GM13977 (cell line): ENCODE measurements at regions not wholly inside any gene's neighbourhood (a gene's known extent, or its start where the extent isn't known, plus 50 kb on each side); places are given as distances from the start of the nearest gene placed in this dataset.

Experiments
- DNase-seq: peaks from one replicate; pipeline ENCODE4 v3.0.0; 2012; ENCODE audit warnings: low spot score
- in situ Hi-C: fragments of 300-500 bp; cut with MboI; formaldehyde crosslinking; loops from one replicate; pipeline ENCODE4 v1.12.0; 2022; ENCODE audit warnings: low sequenced_read_pairs, low pct_unique_long_range_greater_than_20kb, mixed read lengths, inconsistent platforms; ENCODE audit not compliant: unreplicated experiment
- TF ChIP-seq, protein P1 (sequence below): IDR thresholded peaks from 2 replicates; pipeline ENCODE4 v1.5.1; 2012; ENCODE audit warnings: mild to moderate bottlenecking, control low read depth; ENCODE audit not compliant: insufficient read depth; ENCODE audit errors: extremely low read depth, missing control alignments

GRCh38 chr22:49551446-49551845 lies 276.2 kb downstream of the BRD1 start:
- DNase-seq, result no peak
- TF ChIP-seq, protein P1, sequence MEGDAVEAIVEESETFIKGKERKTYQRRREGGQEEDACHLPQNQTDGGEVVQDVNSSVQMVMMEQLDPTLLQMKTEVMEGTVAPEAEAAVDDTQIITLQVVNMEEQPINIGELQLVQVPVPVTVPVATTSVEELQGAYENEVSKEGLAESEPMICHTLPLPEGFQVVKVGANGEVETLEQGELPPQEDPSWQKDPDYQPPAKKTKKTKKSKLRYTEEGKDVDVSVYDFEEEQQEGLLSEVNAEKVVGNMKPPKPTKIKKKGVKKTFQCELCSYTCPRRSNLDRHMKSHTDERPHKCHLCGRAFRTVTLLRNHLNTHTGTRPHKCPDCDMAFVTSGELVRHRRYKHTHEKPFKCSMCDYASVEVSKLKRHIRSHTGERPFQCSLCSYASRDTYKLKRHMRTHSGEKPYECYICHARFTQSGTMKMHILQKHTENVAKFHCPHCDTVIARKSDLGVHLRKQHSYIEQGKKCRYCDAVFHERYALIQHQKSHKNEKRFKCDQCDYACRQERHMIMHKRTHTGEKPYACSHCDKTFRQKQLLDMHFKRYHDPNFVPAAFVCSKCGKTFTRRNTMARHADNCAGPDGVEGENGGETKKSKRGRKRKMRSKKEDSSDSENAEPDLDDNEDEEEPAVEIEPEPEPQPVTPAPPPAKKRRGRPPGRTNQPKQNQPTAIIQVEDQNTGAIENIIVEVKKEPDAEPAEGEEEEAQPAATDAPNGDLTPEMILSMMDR, result no peak
- in situ Hi-C loops, result no loop called here

- in situ Hi-C loops, result no loop called here
- DNase-seq, result no peak
- TF ChIP-seq, protein P1, result no peak
These were observed 276.8 kb downstream of the BRD1 start for GRCh38 chr22:49550766-49551362.

- in situ Hi-C loops, result no loop called here
- DNase-seq, result no peak
- TF ChIP-seq, protein P1, result no peak
These were observed 277.6 kb downstream of the BRD1 start for GRCh38 chr22:49550141-49550430.

DNA sequence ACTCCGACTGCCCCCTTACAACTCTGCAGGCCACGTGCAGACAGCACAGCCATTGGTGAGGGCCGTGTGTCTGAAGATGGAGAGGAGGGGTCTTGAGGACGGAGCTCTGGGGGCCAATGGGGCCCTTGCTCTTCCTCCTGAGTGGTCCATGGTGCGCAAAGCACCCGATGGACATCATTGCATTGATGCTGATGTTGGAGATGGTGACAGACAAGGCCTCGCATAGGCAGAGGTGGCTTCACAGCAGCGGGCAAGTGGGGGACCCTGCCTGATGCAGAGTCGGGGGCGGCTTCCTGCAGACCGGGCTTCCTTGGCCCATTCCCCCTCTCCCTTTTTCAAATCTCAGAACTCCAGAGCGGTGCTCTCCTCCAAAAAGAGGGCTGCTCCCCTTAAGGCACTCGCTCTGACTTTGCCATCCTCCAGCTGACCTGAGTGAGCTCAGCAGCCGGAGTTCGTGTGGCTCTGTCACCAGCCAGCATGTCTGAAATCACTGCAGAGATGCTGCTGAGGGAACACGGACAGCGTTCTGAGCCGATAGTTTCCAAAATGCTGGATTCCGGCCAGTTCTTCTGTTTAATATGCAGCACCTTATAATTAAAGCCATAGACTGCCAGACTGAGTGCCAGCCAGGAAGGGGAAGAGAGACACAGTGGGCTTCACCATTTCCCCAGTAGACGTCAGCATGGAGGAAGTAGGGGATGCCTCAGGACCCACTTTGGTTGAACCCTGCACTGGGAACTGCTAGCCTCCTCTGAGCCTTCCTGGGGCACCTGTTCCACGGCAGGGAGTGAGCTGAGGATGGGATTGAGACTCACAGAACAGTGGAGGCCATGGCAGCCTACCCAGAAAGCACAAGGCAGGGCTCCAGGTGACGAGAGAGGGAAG lies 278.2 kb downstream of the BRD1 start:
- DNase-seq, result no peak
- TF ChIP-seq, protein P1, result no peak
- in situ Hi-C loops, result no loop called here

- DNase-seq, result no peak
- TF ChIP-seq, protein P1, result no peak
- in situ Hi-C loops, result no loop called here
These were observed 279.1 kb downstream of the BRD1 start for GRCh38 chr22:49548356-49549202.

DNA sequence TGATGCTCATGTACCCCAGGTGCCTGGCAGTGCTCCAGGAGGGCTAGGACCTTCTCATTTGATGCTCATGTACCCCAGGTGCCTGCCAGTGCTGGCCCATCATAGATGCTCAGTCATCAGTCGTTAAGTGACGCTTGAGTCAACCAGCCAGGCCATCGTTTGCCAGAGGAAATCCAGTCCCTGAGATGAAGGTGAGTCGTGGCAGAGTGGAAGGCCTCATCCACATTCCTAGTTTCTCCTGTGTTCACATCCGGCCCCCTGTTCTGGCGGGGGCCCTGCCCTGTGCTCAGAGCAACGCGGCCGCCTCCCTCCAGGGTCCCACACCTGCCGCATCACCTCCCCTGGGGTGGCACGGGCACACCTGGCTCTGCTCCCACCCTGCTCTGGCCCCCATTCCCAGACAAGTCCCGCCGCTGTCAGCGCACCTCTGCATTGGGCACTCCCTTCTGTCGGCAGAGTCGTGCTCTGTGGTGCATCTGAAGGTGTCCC lies 279.9 kb downstream of the BRD1 start:
- DNase-seq, result no peak
- in situ Hi-C loops, result no loop called here

More for the DNA sequence above, 279.9 kb downstream of the BRD1 start:
- TF ChIP-seq, protein P1, result no peak
